K562 (cell line): ENCODE measurements at regions not wholly inside any gene's neighbourhood (a gene's known extent, or its start where the extent isn't known, plus 50 kb on each side); places are given as distances from the start of the nearest gene placed in this dataset.

Experiments
- CHD2 ChIP-seq: IDR thresholded peaks from 2 replicates; pipeline ENCODE4 v1.6.1; 2011; ENCODE audit warnings: low read depth, low read length
- CTCF ChIP-seq, 3 experiments: IDR thresholded peaks in 2 of 3; conservative IDR thresholded peaks in 1 of 3; 2 replicates each; pipeline ENCODE4 v1.5.1; 2011 to 2012; ENCODE audit warnings: low read length in 3 of 3, mild to moderate bottlenecking in 3 of 3, control low read depth in 2 of 3, improper control_type of control experiment in 1 of 3, inconsistent platforms in 1 of 3, low read depth in 1 of 3, mixed read lengths in 1 of 3, moderate library complexity in 1 of 3; ENCODE audit not compliant: insufficient read depth in 2 of 3
- EHMT2 ChIP-seq: fragments of 450-650 bp; IDR thresholded peaks from 2 replicates; pipeline ENCODE4 v1.6.1; 2018; ENCODE audit warnings: antibody characterized with exemption
- GATAD2B ChIP-seq: fragments of 450-650 bp; IDR thresholded peaks from 2 replicates; pipeline ENCODE4 v1.6.1; 2017; ENCODE audit warnings: mild to moderate bottlenecking, borderline replicate concordance
- HNRNPH1 ChIP-seq: fragments of 200-400 bp; formaldehyde crosslinking; optimal IDR thresholded peaks from 2 replicates; pipeline ENCODE3; 2017; ENCODE audit warnings: low read depth, mild to moderate bottlenecking, low read length, moderate library complexity
- POLR2A ChIP-seq: fragments of 450-650 bp; conservative IDR thresholded peaks from 2 replicates; pipeline ENCODE4 v1.6.1; 2016
- ZKSCAN8 ChIP-seq: fragments of 200-800 bp; sonication (Bioruptor generic); IDR thresholded peaks from 2 replicates; pipeline ENCODE4 v1.6.1; 2016; ENCODE audit warnings: missing genetic modification characterization, missing compliant biosample characterization
- TF ChIP-seq, protein P1 (sequence below): fragments of 450-650 bp; IDR thresholded peaks from one replicate; pipeline ENCODE4 v1.6.1; 2018; ENCODE audit warnings: mild to moderate bottlenecking, moderate library complexity; ENCODE audit not compliant: partially characterized antibody

GRCh38 chr10:105598207-105598606, 957.1 kb downstream of the SORCS3 start:
- TF ChIP-seq ZKSCAN8 (CRISPR knock-in tag), result no peak
- TF ChIP-seq GATAD2B, result no peak
- no peak for TF ChIP-seq HNRNPH1
- TF ChIP-seq, protein P1, sequence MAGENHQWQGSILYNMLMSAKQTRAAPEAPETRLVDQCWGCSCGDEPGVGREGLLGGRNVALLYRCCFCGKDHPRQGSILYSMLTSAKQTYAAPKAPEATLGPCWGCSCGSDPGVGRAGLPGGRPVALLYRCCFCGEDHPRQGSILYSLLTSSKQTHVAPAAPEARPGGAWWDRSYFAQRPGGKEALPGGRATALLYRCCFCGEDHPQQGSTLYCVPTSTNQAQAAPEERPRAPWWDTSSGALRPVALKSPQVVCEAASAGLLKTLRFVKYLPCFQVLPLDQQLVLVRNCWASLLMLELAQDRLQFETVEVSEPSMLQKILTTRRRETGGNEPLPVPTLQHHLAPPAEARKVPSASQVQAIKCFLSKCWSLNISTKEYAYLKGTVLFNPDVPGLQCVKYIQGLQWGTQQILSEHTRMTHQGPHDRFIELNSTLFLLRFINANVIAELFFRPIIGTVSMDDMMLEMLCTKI, result no peak
- no peak for TF ChIP-seq CTCF (IDR thresholded peaks at IDR 0.05 in 2 of 3, conservative IDR thresholded peaks at IDR 0.05 in 1 of 3; ENCODE audit: insufficient read depth in 2 of 3, low read depth in 1 of 3, low read length in 3 of 3)
- no peak for TF ChIP-seq POLR2A
- no peak for TF ChIP-seq EHMT2
- TF ChIP-seq CHD2, result no peak
